ENCODE measurements at regions not wholly inside any gene's neighbourhood (a gene's known extent, or its start where the extent isn't known, plus 50 kb on each side); places are given as distances from the start of the nearest gene placed in this dataset.
"Not testable (repeated sequence)": the region's sequence is repeated elsewhere in the genome, so short reads cannot be mapped to it uniquely, and the experiment has no call there.

DNA sequence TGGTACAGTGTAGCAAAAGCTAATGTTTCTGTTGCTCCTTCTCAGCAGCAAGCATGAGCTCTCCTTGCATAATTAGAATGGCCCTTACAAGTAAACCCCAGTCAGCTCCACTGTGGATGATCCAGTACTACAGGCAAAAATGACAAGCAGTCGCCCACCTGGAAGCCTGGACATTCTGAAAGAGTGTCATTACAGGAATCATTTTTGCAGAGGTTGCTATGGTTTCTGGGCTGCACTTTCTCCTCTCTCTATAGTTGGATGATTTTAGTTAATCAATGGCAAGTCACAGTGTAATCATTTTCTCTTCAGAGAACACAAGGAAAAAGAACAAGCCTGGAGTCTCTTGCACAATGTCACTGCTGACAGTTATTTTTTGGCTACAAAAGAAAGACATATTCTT, 102.9 kb upstream of the MYO3A start:
- Histone ChIP-seq H3K9me3 (ENCODE audit: insufficient read depth, low read depth, low read length) (no peaks in the 10 kb centered on the region), H3K27me3 (ENCODE audit: insufficient read depth, low read length) (no peaks in the 10 kb centered on the region), H3K36me3 (ENCODE audit: insufficient read depth, low read length) (no peaks in the 10 kb centered on the region), H3K4me1 (ENCODE audit: insufficient read depth, low read length) (peaks cover 8% of the 10 kb centered on the region; the same call in 1 of the 2 replicates), H3K4me3 (ENCODE audit: low read length) (no peak overlapping the region), H3K9ac (ENCODE audit: low read depth, low read length) (no peak overlapping the region), H3K27ac (ENCODE audit: low read depth, low read length) (no peak overlapping the region)
- WGBS = 88% methylated on average over 1 of the region's 1 CpG

DNA sequence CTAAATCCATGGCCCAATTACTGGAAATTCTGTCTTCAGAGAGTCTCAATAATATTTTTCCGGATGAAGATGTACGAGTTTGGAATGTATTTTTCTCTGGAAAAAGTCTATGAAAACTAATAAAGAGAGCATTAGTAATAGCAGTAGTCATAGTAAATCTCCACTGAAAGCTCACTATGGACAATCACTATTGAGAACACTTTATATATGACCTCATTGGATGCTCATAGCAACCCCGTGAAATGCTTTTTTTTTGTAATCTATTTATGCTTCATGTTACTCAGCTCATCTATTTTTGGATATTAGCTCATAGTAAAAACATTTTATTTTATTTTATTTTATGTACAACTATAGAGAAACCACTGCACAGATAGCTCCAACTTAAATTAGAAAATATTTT, 94.3 kb upstream of the MYO3A start:
- Histone ChIP-seq H3K27ac (ENCODE audit: low read depth, low read length) (no peak overlapping the region), H3K9me3 (ENCODE audit: insufficient read depth, low read depth, low read length) (no peaks in the 10 kb centered on the region), H3K4me3 (ENCODE audit: low read length) (no peak overlapping the region), H3K4me1 (ENCODE audit: insufficient read depth, low read length) (no peaks in the 10 kb centered on the region), H3K27me3 (ENCODE audit: insufficient read depth, low read length) (no peaks in the 10 kb centered on the region), H3K36me3 (ENCODE audit: insufficient read depth, low read length) (no peaks in the 10 kb centered on the region), H3K9ac (ENCODE audit: low read depth, low read length) (no peak overlapping the region)
- 87% methylated on average over 3 of the region's 3 CpGs for WGBS

DNA sequence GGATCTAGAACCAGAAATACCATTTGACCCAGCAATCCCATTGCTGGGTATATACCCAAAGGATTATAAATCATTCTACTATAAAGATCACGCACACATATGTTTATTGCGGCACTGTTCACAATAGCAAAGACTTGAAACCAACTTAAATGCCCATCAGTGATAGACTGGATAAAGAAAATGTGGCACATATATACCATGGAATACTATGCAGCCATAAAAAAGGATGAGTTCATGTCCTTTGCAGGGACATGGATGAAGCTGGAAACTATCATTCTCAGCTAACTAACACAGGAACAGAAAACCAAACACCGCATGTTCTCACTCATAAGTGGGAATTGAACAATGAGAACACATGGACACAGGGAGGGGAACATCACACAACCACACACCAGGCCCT, 93.2 kb upstream of the MYO3A start:
- H3K27me3 ChIP-seq (ENCODE audit: insufficient read depth, low read length); H3K36me3 ChIP-seq (ENCODE audit: insufficient read depth, low read length); H3K4me3 ChIP-seq (ENCODE audit: low read length); H3K27ac ChIP-seq (ENCODE audit: low read depth, low read length); H3K4me1 ChIP-seq (ENCODE audit: insufficient read depth, low read length); H3K9me3 ChIP-seq (ENCODE audit: insufficient read depth, low read depth, low read length); H3K9ac ChIP-seq (ENCODE audit: low read depth, low read length): not testable (repeated sequence)
- 96% methylated on average over 2 of the region's 3 CpGs for WGBS

DNA sequence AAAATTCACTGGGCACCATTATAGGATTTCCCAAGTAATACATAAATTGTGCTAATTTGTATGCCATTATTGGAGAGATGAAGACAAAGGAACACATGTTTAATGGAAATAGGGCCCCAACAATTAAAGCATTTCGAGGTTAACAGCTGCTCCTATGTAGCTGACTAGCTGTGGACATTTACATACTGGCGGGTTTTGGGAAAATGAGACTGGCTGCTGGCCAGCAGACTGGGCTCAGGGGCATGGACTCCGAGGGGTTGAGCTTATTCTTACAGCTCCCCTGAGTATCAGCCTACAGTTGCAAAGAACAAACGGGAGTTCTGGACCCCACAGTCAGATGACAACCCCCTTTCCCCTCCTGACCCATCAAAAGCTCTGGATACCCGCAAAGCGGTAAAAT, 91.9 kb upstream of the MYO3A start:
- Histone ChIP-seq H3K27ac (ENCODE audit: low read depth, low read length) (no peak overlapping the region), H3K4me3 (ENCODE audit: low read length) (no peak overlapping the region), H3K36me3 (ENCODE audit: insufficient read depth, low read length) (no peaks in the 10 kb centered on the region), H3K4me1 (ENCODE audit: insufficient read depth, low read length) (no peaks in the 10 kb centered on the region), H3K27me3 (ENCODE audit: insufficient read depth, low read length) (no peaks in the 10 kb centered on the region), H3K9ac (ENCODE audit: low read depth, low read length) (no peak overlapping the region), H3K9me3 (ENCODE audit: insufficient read depth, low read depth, low read length) (no peaks in the 10 kb centered on the region)
- 92% methylated on average over 6 of the region's 6 CpGs for WGBS

DNA sequence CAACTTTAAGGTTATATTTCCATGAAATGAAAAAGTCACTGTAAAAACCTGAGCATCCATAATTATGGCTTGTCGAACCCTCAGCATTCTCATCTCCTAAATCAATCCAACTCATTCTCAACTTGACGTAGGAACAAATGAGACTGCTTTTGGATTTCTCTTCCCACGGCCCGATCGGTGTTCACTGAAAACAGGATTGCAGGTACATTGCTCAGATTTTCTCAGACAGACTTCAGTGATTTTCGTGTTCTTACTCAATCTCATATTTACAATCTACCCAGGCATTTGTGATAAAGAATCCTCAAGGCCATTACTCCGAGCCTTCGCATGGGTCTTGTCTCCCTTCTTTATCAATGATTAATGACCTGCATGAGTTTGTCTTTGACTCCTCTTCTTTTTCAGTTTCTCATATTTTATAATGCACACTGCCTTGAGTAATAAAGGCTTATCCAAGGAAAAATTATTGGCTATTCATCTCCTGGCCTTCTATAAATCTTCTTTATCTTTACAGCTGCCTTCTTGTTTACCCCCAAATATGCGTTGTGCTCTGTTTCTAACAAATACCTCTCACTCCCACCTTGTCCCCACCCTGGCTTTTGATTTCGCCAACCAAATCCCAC, 90.4 kb upstream of the MYO3A start:
- no peaks in the 10 kb centered on the region for H3K9me3 ChIP-seq (ENCODE audit: insufficient read depth, low read depth, low read length)
- no peak overlapping the region for H3K4me3 ChIP-seq (ENCODE audit: low read length)
- H3K9ac ChIP-seq (ENCODE audit: low read depth, low read length) = no peak overlapping the region
- H3K27me3 ChIP-seq (ENCODE audit: insufficient read depth, low read length) = no peaks in the 10 kb centered on the region
- no peaks in the 10 kb centered on the region for H3K36me3 ChIP-seq (ENCODE audit: insufficient read depth, low read length)
- WGBS = 96% methylated on average over 10 of the region's 10 CpGs
- no peaks in the 10 kb centered on the region for H3K4me1 ChIP-seq (ENCODE audit: insufficient read depth, low read length)
- H3K27ac ChIP-seq (ENCODE audit: low read depth, low read length) = no peak overlapping the region

DNA sequence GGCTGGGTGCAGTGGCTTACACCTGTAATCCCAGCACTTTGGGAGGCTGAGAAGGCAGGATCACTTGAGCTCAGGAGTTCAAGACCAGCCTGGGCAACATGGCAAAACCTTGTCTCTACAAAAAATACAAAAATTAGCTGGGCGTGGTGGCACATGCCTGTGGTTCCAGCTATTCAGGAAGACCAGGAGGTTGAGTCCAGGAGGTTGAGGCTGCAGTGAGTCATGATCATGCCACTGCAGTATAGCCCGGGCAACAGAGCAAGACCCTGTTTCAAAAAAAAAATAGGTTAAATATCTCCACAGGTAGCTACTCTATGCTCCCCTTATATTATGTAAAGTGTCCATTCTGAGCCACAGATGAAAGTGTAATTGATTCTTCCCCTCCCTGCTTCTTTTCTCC, 89.3 kb upstream of the MYO3A start:
- not testable (repeated sequence) for H3K27me3 ChIP-seq (ENCODE audit: insufficient read depth, low read length); H3K36me3 ChIP-seq (ENCODE audit: insufficient read depth, low read length); H3K4me1 ChIP-seq (ENCODE audit: insufficient read depth, low read length); H3K9ac ChIP-seq (ENCODE audit: low read depth, low read length); H3K9me3 ChIP-seq (ENCODE audit: insufficient read depth, low read depth, low read length); H3K27ac ChIP-seq (ENCODE audit: low read depth, low read length); H3K4me3 ChIP-seq (ENCODE audit: low read length)
- 94% methylated on average over 2 of the region's 2 CpGs for WGBS

DNA sequence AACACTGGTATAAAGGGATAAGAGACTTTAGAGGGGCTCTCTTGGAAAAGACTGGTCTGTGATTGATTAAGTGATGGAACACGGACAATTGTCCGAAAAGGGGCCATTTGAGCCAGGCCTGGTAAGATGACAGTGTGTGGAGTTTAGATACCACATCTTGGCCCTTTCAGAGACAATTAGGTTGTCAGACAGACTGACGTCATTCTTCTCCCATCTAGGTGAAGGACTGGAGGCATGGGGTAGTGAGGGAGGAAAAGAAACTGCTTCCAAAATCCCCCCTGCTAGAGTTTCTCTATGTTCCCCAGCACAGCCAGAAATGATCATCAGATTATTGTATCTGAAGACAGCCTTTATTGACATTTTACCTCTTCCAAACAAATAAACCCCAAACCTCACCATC, 84.8 kb upstream of the MYO3A start:
- no peak overlapping the region for H3K4me3 ChIP-seq (ENCODE audit: low read length)
- 94% methylated on average over 2 of the region's 3 CpGs for WGBS

DNA sequence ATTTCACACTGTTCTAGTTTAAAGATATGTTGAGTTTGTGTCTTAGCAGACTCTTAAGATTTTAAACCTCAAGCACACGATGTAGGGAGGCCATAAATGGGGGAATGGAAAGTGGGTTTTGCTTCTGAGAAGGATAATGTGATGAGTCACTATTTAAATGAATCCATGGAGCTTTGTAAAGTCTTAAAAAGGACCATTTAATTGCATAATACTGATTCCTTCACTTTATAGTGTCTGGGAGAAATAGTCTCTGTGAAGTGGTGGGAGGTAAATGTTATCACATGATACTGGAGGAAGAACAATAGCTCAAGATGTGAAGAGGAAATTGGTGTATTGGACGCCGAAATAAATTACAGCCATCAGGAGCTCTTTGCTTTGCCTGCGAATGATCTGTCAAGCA, 84.0 kb upstream of the MYO3A start:
- no peak overlapping the region for H3K27ac ChIP-seq (ENCODE audit: low read depth, low read length)
- H3K9me3 ChIP-seq (ENCODE audit: insufficient read depth, low read depth, low read length) = no peaks in the 10 kb centered on the region
- no peak overlapping the region for H3K4me3 ChIP-seq (ENCODE audit: low read length)
- no peak overlapping the region for H3K9ac ChIP-seq (ENCODE audit: low read depth, low read length)
- no peaks in the 10 kb centered on the region for H3K36me3 ChIP-seq (ENCODE audit: insufficient read depth, low read length)
- H3K4me1 ChIP-seq (ENCODE audit: insufficient read depth, low read length) = peaks cover 27% of the 10 kb centered on the region
- WGBS = 70% methylated on average over 4 of the region's 4 CpGs
- H3K27me3 ChIP-seq (ENCODE audit: insufficient read depth, low read length) = no peaks in the 10 kb centered on the region

More for the DNA sequence above, 84.8 kb upstream of the MYO3A start:
- H3K27me3 ChIP-seq (ENCODE audit: insufficient read depth, low read length) = no peaks in the 10 kb centered on the region
- no peaks in the 10 kb centered on the region for H3K9me3 ChIP-seq (ENCODE audit: insufficient read depth, low read depth, low read length)
- no peak overlapping the region for H3K27ac ChIP-seq (ENCODE audit: low read depth, low read length)
- H3K9ac ChIP-seq (ENCODE audit: low read depth, low read length) = no peak overlapping the region
- H3K36me3 ChIP-seq (ENCODE audit: insufficient read depth, low read length) = no peaks in the 10 kb centered on the region
- peaks cover 27% of the 10 kb centered on the region for H3K4me1 ChIP-seq (ENCODE audit: insufficient read depth, low read length)

DNA sequence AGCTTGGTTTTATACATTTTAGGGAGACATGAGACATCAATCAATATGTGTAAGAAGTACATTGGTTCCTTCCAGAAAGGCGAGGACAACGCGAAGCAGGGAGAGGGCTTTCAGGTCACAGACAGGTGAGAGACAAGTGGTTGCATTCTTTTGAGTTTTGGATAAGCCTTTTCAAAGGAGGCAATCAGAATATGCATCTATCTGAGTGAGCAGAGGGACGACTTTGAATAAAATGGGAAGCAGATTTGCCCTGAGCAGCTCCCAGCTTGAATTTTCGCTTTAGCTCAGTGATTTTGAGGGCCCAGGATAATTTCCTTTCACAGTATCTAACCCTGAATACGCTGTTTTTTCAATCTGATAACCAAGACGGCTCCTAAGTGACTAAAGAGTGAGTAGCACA, 82.5 kb upstream of the MYO3A start:
- no peaks in the 10 kb centered on the region for H3K27me3 ChIP-seq (ENCODE audit: insufficient read depth, low read length)
- WGBS = 73% methylated on average over 7 of the region's 7 CpGs
- no peak overlapping the region for H3K4me3 ChIP-seq (ENCODE audit: low read length)
- no peaks in the 10 kb centered on the region for H3K9me3 ChIP-seq (ENCODE audit: insufficient read depth, low read depth, low read length)
- H3K4me1 ChIP-seq (ENCODE audit: insufficient read depth, low read length) = peaks cover 27% of the 10 kb centered on the region
- H3K27ac ChIP-seq (ENCODE audit: low read depth, low read length) = no peak overlapping the region
- no peaks in the 10 kb centered on the region for H3K36me3 ChIP-seq (ENCODE audit: insufficient read depth, low read length)
- no peak overlapping the region for H3K9ac ChIP-seq (ENCODE audit: low read depth, low read length)

DNA sequence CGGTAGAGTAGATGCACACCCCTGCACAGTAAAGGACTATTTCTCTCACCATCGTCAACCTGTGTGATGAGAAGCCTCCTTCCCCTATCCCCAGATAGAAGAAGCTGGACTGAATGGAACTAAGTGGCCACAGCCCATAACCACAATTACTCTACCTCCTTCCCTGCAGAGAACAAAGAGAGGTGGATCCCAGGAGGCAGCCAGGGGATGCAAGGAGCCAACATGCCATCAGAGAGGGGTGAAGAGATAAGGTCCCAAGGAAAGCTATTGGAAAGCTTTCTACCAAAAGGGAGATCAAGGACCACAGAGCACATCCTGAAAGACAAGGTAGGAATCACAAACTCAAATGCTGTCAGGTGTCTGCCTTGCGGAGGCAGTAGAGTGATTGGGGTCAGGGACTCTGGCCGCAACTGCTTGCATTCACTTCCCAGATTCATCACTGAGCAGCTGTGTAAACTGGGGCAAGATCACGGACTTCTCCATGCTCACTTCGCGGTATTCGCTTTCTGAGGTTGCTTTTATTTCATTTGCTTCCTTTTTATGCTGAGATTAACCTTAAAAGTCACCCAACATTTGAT, 81.6 kb upstream of the MYO3A start:
- no peaks in the 10 kb centered on the region for H3K27me3 ChIP-seq (ENCODE audit: insufficient read depth, low read length)
- H3K4me3 ChIP-seq (ENCODE audit: low read length) = no peak overlapping the region
- H3K9me3 ChIP-seq (ENCODE audit: insufficient read depth, low read depth, low read length) = no peaks in the 10 kb centered on the region
- no peaks in the 10 kb centered on the region for H3K36me3 ChIP-seq (ENCODE audit: insufficient read depth, low read length)
- H3K9ac ChIP-seq (ENCODE audit: low read depth, low read length) = no peak overlapping the region
- H3K27ac ChIP-seq (ENCODE audit: low read depth, low read length) = no peak overlapping the region
- peaks cover 27% of the 10 kb centered on the region for H3K4me1 ChIP-seq (ENCODE audit: insufficient read depth, low read length)
- 87% methylated on average over 8 of the region's 8 CpGs for WGBS

DNA sequence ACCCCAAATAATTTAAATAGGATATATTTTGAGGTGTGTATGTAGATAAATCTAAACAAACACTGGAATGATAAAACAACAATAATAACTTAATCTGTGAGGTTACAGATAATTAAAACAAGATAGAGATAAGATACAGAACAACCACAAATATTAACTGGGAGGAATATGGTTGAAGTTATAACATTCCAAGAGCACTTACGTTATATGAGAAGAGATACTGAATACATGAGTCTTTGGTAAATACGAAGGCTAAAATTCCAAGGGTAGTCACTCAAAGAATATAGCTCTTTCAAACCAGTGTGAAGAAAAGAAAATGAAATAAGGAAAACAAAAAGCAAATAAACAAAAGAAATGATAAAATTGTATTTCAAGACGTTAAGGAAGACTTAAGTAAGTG, 76.0 kb upstream of the MYO3A start:
- Histone ChIP-seq H3K9me3 (ENCODE audit: insufficient read depth, low read depth, low read length) (no peaks in the 10 kb centered on the region), H3K36me3 (ENCODE audit: insufficient read depth, low read length) (no peaks in the 10 kb centered on the region), H3K9ac (ENCODE audit: low read depth, low read length) (no peak overlapping the region), H3K4me1 (ENCODE audit: insufficient read depth, low read length) (no peaks in the 10 kb centered on the region), H3K4me3 (ENCODE audit: low read length) (no peak overlapping the region), H3K27ac (ENCODE audit: low read depth, low read length) (no peak overlapping the region), H3K27me3 (ENCODE audit: insufficient read depth, low read length) (no peaks in the 10 kb centered on the region)
- WGBS = 100% methylated on average over 2 of the region's 3 CpGs

DNA sequence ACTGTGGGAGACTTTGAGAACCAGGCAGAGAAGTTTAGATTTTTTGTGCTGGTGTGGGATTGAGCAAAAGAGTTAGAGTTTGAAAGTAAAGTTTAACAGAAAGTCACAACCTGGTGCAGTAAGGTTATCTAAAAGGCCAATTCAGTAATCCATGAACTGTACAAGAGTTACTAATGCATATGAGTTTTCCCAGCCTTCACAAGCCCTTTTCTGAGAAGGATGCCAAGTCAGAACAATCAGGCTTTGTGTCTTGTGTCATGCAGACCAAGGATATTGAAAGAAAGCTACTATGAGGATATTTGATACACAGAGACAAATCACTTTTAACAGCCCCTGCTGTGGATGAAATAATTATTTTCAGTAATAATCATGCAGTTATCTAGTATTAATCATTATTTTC, 68.8 kb upstream of the MYO3A start:
- Histone ChIP-seq H3K27ac (ENCODE audit: low read depth, low read length) (no peak overlapping the region), H3K9ac (ENCODE audit: low read depth, low read length) (no peak overlapping the region), H3K27me3 (ENCODE audit: insufficient read depth, low read length) (no peaks in the 10 kb centered on the region)

More for the DNA sequence above, 68.8 kb upstream of the MYO3A start:
- H3K4me3 ChIP-seq (ENCODE audit: low read length) = no peak overlapping the region
- H3K36me3 ChIP-seq (ENCODE audit: insufficient read depth, low read length) = no peaks in the 10 kb centered on the region
- peaks cover 5% of the 10 kb centered on the region; the same call in 1 of the 2 replicates for H3K9me3 ChIP-seq (ENCODE audit: insufficient read depth, low read depth, low read length)
- no peaks in the 10 kb centered on the region for H3K4me1 ChIP-seq (ENCODE audit: insufficient read depth, low read length)
